Body of pancreas (tissue), 4 donors: ENCODE measurements at regions not wholly inside any gene's neighbourhood (a gene's known extent, or its start where the extent isn't known, plus 50 kb on each side); places are given as distances from the start of the nearest gene placed in this dataset.

Source experiments
- POLR2A ChIP-seq, 3 donors: fragments of 450-650 bp; IDR thresholded peaks; one replicate each; pipeline ENCODE4 v1.6.1; 2016; ENCODE audit warnings: antibody characterized with exemption in 3 of 3, mild to moderate bottlenecking in 2 of 3
- TF ChIP-seq, protein P1 (sequence below), 7 experiments: fragments of 450-650 bp in 4 of 7; fragments of 200-600 bp in 3 of 7; sonication (generic) in 3 of 7; IDR thresholded peaks; one replicate each; pipeline ENCODE4 v1.5.1; 2016 to 2019; ENCODE audit warnings: antibody characterized with exemption in 7 of 7

DNA sequence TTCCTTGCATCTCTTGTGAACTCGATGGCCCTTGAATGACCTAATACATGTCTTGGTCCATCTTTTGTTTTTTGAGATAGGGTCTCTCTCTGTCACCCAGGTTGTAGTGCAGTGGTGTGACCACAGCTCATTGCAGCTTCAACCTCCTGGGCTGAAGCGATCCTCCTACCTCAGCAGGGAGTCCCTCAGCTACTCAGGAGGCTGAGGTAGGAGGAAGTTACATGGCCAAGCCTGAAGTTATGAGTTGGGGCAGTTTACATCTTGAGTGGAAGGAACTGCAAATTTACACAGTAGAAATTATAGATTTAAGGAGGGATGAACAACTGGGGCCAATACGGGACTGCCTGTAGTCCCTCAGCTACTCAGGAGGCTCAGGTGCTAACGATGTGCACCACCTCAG is 97.2 kb upstream of the METTL14 start:
- TF ChIP-seq, protein P1, sequence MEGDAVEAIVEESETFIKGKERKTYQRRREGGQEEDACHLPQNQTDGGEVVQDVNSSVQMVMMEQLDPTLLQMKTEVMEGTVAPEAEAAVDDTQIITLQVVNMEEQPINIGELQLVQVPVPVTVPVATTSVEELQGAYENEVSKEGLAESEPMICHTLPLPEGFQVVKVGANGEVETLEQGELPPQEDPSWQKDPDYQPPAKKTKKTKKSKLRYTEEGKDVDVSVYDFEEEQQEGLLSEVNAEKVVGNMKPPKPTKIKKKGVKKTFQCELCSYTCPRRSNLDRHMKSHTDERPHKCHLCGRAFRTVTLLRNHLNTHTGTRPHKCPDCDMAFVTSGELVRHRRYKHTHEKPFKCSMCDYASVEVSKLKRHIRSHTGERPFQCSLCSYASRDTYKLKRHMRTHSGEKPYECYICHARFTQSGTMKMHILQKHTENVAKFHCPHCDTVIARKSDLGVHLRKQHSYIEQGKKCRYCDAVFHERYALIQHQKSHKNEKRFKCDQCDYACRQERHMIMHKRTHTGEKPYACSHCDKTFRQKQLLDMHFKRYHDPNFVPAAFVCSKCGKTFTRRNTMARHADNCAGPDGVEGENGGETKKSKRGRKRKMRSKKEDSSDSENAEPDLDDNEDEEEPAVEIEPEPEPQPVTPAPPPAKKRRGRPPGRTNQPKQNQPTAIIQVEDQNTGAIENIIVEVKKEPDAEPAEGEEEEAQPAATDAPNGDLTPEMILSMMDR (IDR thresholded peaks at IDR 0.05): no peak
- TF ChIP-seq POLR2A (IDR thresholded peaks at IDR 0.05): no peak
